Naive thymus-derived CD4-positive, alpha-beta T cell (primary cell): ENCODE measurements at regions not wholly inside any gene's neighbourhood (a gene's known extent, or its start where the extent isn't known, plus 50 kb on each side); places are given as distances from the start of the nearest gene placed in this dataset.

Experiments used
- ATAC-seq: fragments of 150-1000 bp; cut with Tn5 transposase; 2 replicates; pipeline ENCODE4 v1.10.0; 2021; ENCODE audit warnings: mild to moderate bottlenecking, moderate library complexity
- CTCF ChIA-PET: fragments of 350-600 bp; sonication (Branson Sonifier 250); formaldehyde crosslinking; loops from one replicate; lab custom pipeline; 2021; ENCODE audit warnings: antibody characterized with exemption; lab: Charles Lee
- POLR2A ChIA-PET: fragments of 350-600 bp; sonication (Branson Sonifier 250); formaldehyde crosslinking; loops from one replicate; lab custom pipeline; 2021; ENCODE audit warnings: antibody characterized with exemption, inconsistent platforms; lab: Charles Lee
- DNase-seq, 9 donors: peaks; one replicate each; pipeline versions ENCODE4 v3.0.0 to v3.0.0-alpha.2; 2020 to 2022; ENCODE audit warnings: mixed read lengths in 1 of 9
- H3K27ac ChIP-seq: one replicate; pipeline ENCODE4 v1.7.0; 2013; ENCODE audit warnings: mild to moderate bottlenecking, low read depth, low read length, moderate library complexity
- H3K27me3 ChIP-seq, 2 donors: one replicate each; pipeline ENCODE4 v1.7.0; 2013; ENCODE audit warnings: low read length in 2 of 2, mild to moderate bottlenecking in 2 of 2, moderate library complexity in 2 of 2; ENCODE audit not compliant: control insufficient read depth in 2 of 2, insufficient read depth in 2 of 2
- H3K36me3 ChIP-seq, 3 experiments: 1 replicate in 2 of 3; 2 replicates in 1 of 3; pipeline ENCODE4 v1.7.0; 2013; ENCODE audit warnings: low read length in 3 of 3, mild to moderate bottlenecking in 3 of 3, moderate library complexity in 1 of 3; ENCODE audit not compliant: insufficient read depth in 3 of 3, control insufficient read depth in 2 of 3
- H3K4me1 ChIP-seq, 2 donors: one replicate each; pipeline ENCODE4 v1.7.0; 2013; ENCODE audit warnings: low read length in 2 of 2, mild to moderate bottlenecking in 2 of 2, moderate library complexity in 1 of 2; ENCODE audit not compliant: control insufficient read depth in 2 of 2, insufficient read depth in 2 of 2
- H3K4me3 ChIP-seq: 2 replicates; pipeline ENCODE4 v1.7.0; 2013; ENCODE audit warnings: mild to moderate bottlenecking, low read length
- H3K9me3 ChIP-seq, 3 experiments: 1 replicate in 2 of 3; 2 replicates in 1 of 3; pipeline ENCODE4 v1.7.0; 2013; ENCODE audit warnings: low read length in 3 of 3; ENCODE audit not compliant: control insufficient read depth in 2 of 3
- H3K27ac Mint-ChIP-seq, 9 donors: one replicate each; pipeline ENCODE4 v1.8.0; 2020 to 2022; ENCODE audit warnings: mixed read lengths in 9 of 9, mild to moderate bottlenecking in 8 of 9, moderate library complexity in 5 of 9, inconsistent platforms in 2 of 9
- H3K27me3 Mint-ChIP-seq, 5 donors: one replicate each; pipeline ENCODE4 v1.8.0; 2021 to 2022; ENCODE audit warnings: mixed read lengths in 5 of 5, mild to moderate bottlenecking in 1 of 5
- H3K36me3 Mint-ChIP-seq, 5 donors: one replicate each; pipeline ENCODE4 v1.8.0; 2020 to 2022; ENCODE audit warnings: mixed read lengths in 5 of 5, mild to moderate bottlenecking in 3 of 5, inconsistent platforms in 1 of 5
- H3K4me1 Mint-ChIP-seq, 7 donors: one replicate each; pipeline ENCODE4 v1.8.0; 2020 to 2022; ENCODE audit warnings: mixed read lengths in 7 of 7, mild to moderate bottlenecking in 3 of 7, inconsistent platforms in 1 of 7
- H3K4me3 Mint-ChIP-seq, 10 donors: one replicate each; pipeline ENCODE4 v1.8.0; 2020 to 2022; ENCODE audit warnings: mild to moderate bottlenecking in 10 of 10, mixed read lengths in 10 of 10, moderate library complexity in 6 of 10, inconsistent platforms in 2 of 10
- H3K9me3 Mint-ChIP-seq, 11 donors: one replicate each; pipeline ENCODE4 v1.8.0; 2020 to 2022; ENCODE audit warnings: mixed read lengths in 11 of 11, mild to moderate bottlenecking in 4 of 11, inconsistent platforms in 1 of 11, moderate library complexity in 1 of 11
- intact Hi-C, 2 donors: fragments of 100-400 bp; cut with micrococcal nuclease; formaldehyde crosslinking; loops; one replicate each; pipeline ENCODE4 v1.15.1; 2023

- Mint-ChIP-seq H3K9me3 (peaks cover 0 to 5% (median 0%) of the 10 kb centered on the region in 11 donors), H3K4me1 (peaks cover 9 to 42% (median 27%) of the 10 kb centered on the region in 7 donors), H3K27ac (no peak overlapping the region), H3K27me3 (peaks cover 0 to 2% (median 0%) of the 10 kb centered on the region in 5 donors), H3K4me3 (no peak overlapping the region), H3K36me3 (peaks cover 0 to 3% (median 0%) of the 10 kb centered on the region in 5 donors)
- CTCF ChIA-PET, result interaction anchor here (0.6 kb wide), 1 partner anchor 1004 kb away, joined by 3 read pairs; no protein-coding TSS in a partner anchor
- no peak for DNase-seq
- Histone ChIP-seq H3K36me3 (no peaks in the 10 kb centered on the region), H3K27me3 (no peaks in the 10 kb centered on the region), H3K9me3 (no peaks in the 10 kb centered on the region), H3K27ac (no peak overlapping the region), H3K4me3 (no peak overlapping the region), H3K4me1 (peaks cover 0 to 14% of the 10 kb centered on the region in 2 donors)
- intact Hi-C loops, result no loop called here
- POLR2A ChIA-PET, result interaction anchor here (0.9 kb wide), 1 partner anchor 94 kb away, joined by 3 read pairs; no protein-coding TSS in a partner anchor
- ATAC-seq, result no peak
Measured at GRCh38 chr11:95327273-95327948, 96.4 kb upstream of the SESN3 start.

DNA sequence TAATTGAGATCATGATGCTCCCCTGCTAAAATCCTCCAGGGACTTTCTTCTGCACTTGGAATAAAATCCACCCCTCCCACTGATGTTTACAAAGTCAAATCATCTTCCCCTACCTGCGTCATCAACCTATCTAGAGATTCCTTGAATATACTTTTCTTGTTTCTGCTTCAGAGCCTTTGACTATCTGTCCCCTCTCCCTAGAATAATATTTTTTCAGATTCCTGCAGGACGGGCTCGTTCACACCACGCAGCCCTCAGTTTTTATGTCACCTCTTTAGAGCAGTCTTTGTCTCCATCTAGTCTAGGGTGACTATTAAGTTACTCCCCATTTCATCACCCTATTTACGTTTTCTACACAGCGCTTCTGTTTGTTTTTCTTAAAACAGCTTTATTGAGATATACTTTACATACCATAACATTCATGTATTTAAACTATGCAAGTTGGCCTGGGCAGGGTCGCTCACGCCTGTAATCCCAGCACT lies 94.8 kb upstream of the SESN3 start:
- no peaks in the 10 kb centered on the region for H3K27me3 ChIP-seq
- H3K4me1 ChIP-seq, result peaks cover 0 to 14% of the 10 kb centered on the region in 2 donors
- POLR2A ChIA-PET, result interaction anchor here (1.0 kb wide), 1 partner anchor 94 kb away, joined by 3 read pairs; the partner anchor contains the start of gene SESN3
- H3K4me3 Mint-ChIP-seq, result no peak overlapping the region
- no peak overlapping the region for H3K27ac ChIP-seq
- H3K4me3 ChIP-seq, result no peak overlapping the region
- H3K27me3 Mint-ChIP-seq, result peaks cover 0 to 4% (median 0%) of the 10 kb centered on the region in 5 donors
- no peaks in the 10 kb centered on the region for H3K36me3 ChIP-seq
- peaks cover 0 to 3% (median 0%) of the 10 kb centered on the region in 5 donors for H3K36me3 Mint-ChIP-seq
- DNase-seq, result no peak
- no peak for ATAC-seq
- CTCF ChIA-PET, result no interaction called here
- H3K9me3 ChIP-seq, result no peaks in the 10 kb centered on the region
- H3K27ac Mint-ChIP-seq, result peak overlapping the region in 1 of 9 donors; percentile 32
- H3K4me1 Mint-ChIP-seq, result peaks cover 12 to 32% (median 25%) of the 10 kb centered on the region in 7 donors
- intact Hi-C loops, result no loop called here
- H3K9me3 Mint-ChIP-seq, result peaks cover 0 to 4% (median 0%) of the 10 kb centered on the region in 11 donors

DNA sequence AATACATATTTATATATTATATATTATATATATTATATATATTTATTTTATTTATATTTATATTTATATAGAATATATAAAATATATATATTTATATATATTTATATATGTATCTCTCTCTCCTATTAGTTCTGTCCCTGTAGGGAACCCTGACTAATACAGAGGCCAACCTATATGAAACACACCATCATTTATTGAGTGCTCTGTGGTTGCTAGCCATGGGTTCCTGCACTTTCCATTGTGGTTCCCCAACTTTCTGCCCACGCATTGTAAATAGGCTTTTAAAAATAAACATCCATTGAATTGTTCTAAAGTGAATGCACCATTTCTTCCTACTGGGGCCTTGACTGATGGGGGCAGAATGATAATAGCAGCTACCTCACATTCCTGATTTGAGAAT lies 93.8 kb upstream of the SESN3 start:
- CTCF ChIA-PET, result no interaction called here
- no peak for ATAC-seq

DNA sequence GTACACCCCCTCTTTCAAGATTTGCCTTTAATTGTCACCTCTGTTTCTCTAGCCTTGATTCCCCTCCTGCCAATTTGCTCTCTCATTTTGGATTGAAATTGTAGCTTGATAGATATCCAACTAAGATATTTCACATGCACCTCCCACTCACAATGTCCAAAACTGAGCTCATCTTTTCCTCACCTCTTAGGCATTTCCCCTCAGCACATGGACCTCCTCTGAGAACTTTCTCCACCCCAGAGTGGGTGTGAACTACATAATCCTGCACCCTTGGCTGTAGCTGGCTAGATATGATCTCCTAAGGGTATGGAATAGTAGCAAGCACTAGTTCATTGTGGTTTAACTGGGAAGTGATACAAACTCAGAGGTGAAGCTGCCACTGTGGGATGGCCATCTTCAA lies 91.5 kb upstream of the SESN3 start:
- H3K9me3 ChIP-seq, result no peaks in the 10 kb centered on the region
- no peaks in the 10 kb centered on the region for H3K4me1 ChIP-seq
- DNase-seq (no peak), ATAC-seq (no peak)
- peaks cover 0 to 4% (median 0%) of the 10 kb centered on the region in 11 donors for H3K9me3 Mint-ChIP-seq
- no peak overlapping the region for H3K4me3 ChIP-seq
- intact Hi-C loops, result no loop called here
- no peaks in the 10 kb centered on the region for H3K27me3 ChIP-seq
- no peak overlapping the region for H3K27ac ChIP-seq
- H3K4me3 Mint-ChIP-seq, result no peak overlapping the region
- POLR2A ChIA-PET, result interaction anchor here (0.8 kb wide), 1 partner anchor 66 kb away, joined by 3 read pairs; no protein-coding TSS in a partner anchor
- H3K27me3 Mint-ChIP-seq, result peaks cover 0 to 4% (median 0%) of the 10 kb centered on the region in 5 donors
- H3K4me1 Mint-ChIP-seq, result peaks cover 0 to 9% (median 5%) of the 10 kb centered on the region in 7 donors
- H3K27ac Mint-ChIP-seq, result peak overlapping the region in 1 of 9 donors; percentile 49
- no peaks in the 10 kb centered on the region for H3K36me3 ChIP-seq
- H3K36me3 Mint-ChIP-seq, result peaks cover 0 to 3% (median 0%) of the 10 kb centered on the region in 5 donors
- CTCF ChIA-PET, result interaction anchor here (0.7 kb wide), 1 partner anchor 427 kb away, joined by 4 read pairs; no protein-coding TSS in a partner anchor

More for the DNA sequence above, 93.8 kb upstream of the SESN3 start:
- Mint-ChIP-seq H3K4me1 (peaks cover 7 to 22% (median 16%) of the 10 kb centered on the region in 7 donors), H3K36me3 (peaks cover 0 to 3% (median 0%) of the 10 kb centered on the region in 5 donors), H3K27ac (no peak overlapping the region), H3K27me3 (peaks cover 0 to 4% (median 0%) of the 10 kb centered on the region in 5 donors), H3K9me3 (peaks cover 0 to 4% (median 0%) of the 10 kb centered on the region in 11 donors), H3K4me3 (no peak overlapping the region)
- Histone ChIP-seq H3K36me3 (no peaks in the 10 kb centered on the region), H3K9me3 (no peaks in the 10 kb centered on the region), H3K4me3 (no peak overlapping the region), H3K27me3 (no peaks in the 10 kb centered on the region), H3K4me1 (peaks cover 0 to 8% of the 10 kb centered on the region in 2 donors), H3K27ac (no peak overlapping the region)
- POLR2A ChIA-PET, result interaction anchor here (1.0 kb wide), 1 partner anchor 93 kb away, joined by 3 read pairs; the partner anchor contains the start of gene SESN3
- intact Hi-C loops, result no loop called here
- DNase-seq, result no peak

DNA sequence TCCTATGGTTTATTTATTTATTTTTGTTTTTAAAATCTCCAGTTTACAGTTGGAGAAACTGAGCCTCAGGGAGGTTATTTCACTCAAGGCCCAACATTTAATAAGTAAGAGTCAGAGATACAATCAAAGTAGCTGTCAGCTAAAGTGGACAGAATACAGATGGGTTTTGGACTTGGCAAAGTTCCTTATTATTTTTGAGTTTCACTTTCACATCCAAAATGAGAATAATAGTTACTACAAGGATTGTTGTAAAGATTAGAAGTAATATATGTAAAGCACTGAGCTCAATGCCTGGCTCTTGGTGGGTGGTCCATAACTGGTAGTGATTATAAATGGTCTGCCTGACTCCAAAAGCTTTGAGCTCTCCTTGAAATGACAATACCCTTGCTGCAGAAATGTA lies 87.5 kb upstream of the SESN3 start:
- no peaks in the 10 kb centered on the region for H3K4me1 ChIP-seq
- H3K36me3 ChIP-seq, result no peaks in the 10 kb centered on the region
- ATAC-seq, result no peak
- H3K27ac ChIP-seq, result no peak overlapping the region
- POLR2A ChIA-PET, result interaction anchor here (1.2 to 1.3 kb wide), 3 partner anchors 12 to 87 kb away, joined by 3 read pairs; partner anchors contain the start of gene SESN3
- CTCF ChIA-PET, result no interaction called here
- Mint-ChIP-seq H3K4me3 (no peak overlapping the region), H3K36me3 (peaks cover 0 to 3% (median 0%) of the 10 kb centered on the region in 5 donors), H3K27ac (no peak overlapping the region), H3K27me3 (peaks cover 0 to 4% (median 0%) of the 10 kb centered on the region in 5 donors), H3K9me3 (peaks cover 0 to 4% (median 0%) of the 10 kb centered on the region in 11 donors), H3K4me1 (peaks cover 0 to 9% (median 4%) of the 10 kb centered on the region in 7 donors)
- no peaks in the 10 kb centered on the region for H3K27me3 ChIP-seq
- H3K9me3 ChIP-seq, result no peaks in the 10 kb centered on the region
- DNase-seq, result no peak
- no peak overlapping the region for H3K4me3 ChIP-seq
- intact Hi-C loops, result no loop called here

DNA sequence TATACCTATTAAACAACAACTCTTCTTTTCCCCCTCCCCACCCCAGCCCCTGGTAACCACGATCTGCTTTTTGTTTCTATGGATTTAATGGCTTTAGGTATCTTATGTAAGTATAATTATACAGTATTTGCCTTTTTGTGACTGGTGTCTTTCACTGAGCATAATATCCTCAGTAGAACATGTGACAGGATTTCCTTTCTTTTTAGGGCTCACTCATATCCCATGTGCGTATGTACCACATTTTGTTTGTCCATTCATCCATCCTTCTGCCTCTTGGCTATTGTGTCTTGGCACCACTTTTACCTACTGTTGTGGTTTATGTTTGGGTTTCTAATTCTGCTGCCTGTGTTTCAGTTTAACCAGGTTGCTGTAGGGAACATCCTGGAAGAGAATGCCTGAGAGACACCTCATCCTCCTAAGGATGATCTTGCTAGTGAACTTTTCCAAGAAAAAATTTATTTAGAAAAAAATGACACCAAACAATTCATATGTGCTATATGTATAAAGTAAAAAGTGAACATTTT lies 77.6 kb upstream of the SESN3 start:
- Histone ChIP-seq H3K4me3 (no peak overlapping the region), H3K4me1 (peaks cover 0 to 14% of the 10 kb centered on the region in 2 donors), H3K36me3 (no peaks in the 10 kb centered on the region), H3K9me3 (no peaks in the 10 kb centered on the region), H3K27me3 (no peaks in the 10 kb centered on the region), H3K27ac (no peak overlapping the region)
- peak in 3 of 9 donors; percentile 2 to 11 (median 6) for DNase-seq
- intact Hi-C loops, result no loop called here
- H3K4me3 Mint-ChIP-seq, result peak overlapping the region in 5 of 10 donors; percentile 10 to 45 (median 22)
- peaks cover 0 to 1% (median 0%) of the 10 kb centered on the region in 5 donors for H3K36me3 Mint-ChIP-seq
- no peak for ATAC-seq
- H3K9me3 Mint-ChIP-seq, result peaks cover 0 to 3% (median 0%) of the 10 kb centered on the region in 11 donors
- peaks cover 10 to 20% (median 15%) of the 10 kb centered on the region in 7 donors for H3K4me1 Mint-ChIP-seq
- POLR2A ChIA-PET, result no interaction called here
- H3K27ac Mint-ChIP-seq, result peak overlapping the region in 3 of 9 donors; percentile 28 to 54 (median 39)
- H3K27me3 Mint-ChIP-seq, result no peaks in the 10 kb centered on the region
- CTCF ChIA-PET, result interaction anchor here (1.4 kb wide), 1 partner anchor 9 kb away, joined by 4 read pairs; no protein-coding TSS in a partner anchor
